HEK293 (cell line): ENCODE measurements at regions not wholly inside any gene's neighbourhood (a gene's known extent, or its start where the extent isn't known, plus 50 kb on each side); places are given as distances from the start of the nearest gene placed in this dataset.

Experiments used
- CTCF ChIA-PET: fragments of 350-600 bp; formaldehyde crosslinking; extraction: SDS; loops from one replicate; lab custom pipeline; 2021; ENCODE audit warnings: antibody characterized with exemption; lab: Yijun Ruan, JAX
- POLR2A ChIA-PET: fragments of 300-600 bp; formaldehyde crosslinking; extraction: SDS; loops from one replicate; lab custom pipeline; 2020; ENCODE audit warnings: antibody characterized with exemption, inconsistent platforms; lab: Yijun Ruan, JAX
- H3K27ac ChIP-seq: fragments of 200-500 bp; sonication (Bioruptor generic); 2 replicates; pipeline ENCODE4 v1.5.1; 2014; ENCODE audit warnings: low read depth, low read length, control low read depth, inconsistent platforms; ENCODE audit errors: extremely low read depth
- H3K36me3 ChIP-seq, 2 experiments: fragments of 200-500 bp in 1 of 2; sonication (Bioruptor generic) in 1 of 2; 1 replicate in 1 of 2; 2 replicates in 1 of 2; pipeline ENCODE4 v1.5.1; 2014 to 2017; ENCODE audit warnings: inconsistent platforms in 2 of 2, low read length in 2 of 2; ENCODE audit not compliant: control insufficient read depth in 2 of 2, insufficient read depth in 1 of 2
- H3K4me1 ChIP-seq: fragments of 200-500 bp; sonication (Bioruptor generic); 2 replicates; pipeline ENCODE4 v1.5.1; 2014; ENCODE audit warnings: mild to moderate bottlenecking, low read length, inconsistent platforms; ENCODE audit not compliant: control insufficient read depth, insufficient read depth
- H3K4me3 ChIP-seq: 2 replicates; pipeline ENCODE4 v1.5.1; 2011; ENCODE audit warnings: low read depth, mild to moderate bottlenecking, control low read depth, low read length, moderate library complexity
- H3K9me3 ChIP-seq: fragments of 200-500 bp; sonication (Bioruptor generic); 2 replicates; pipeline ENCODE4 v1.5.1; 2014; ENCODE audit warnings: low read depth, low read length, inconsistent platforms; ENCODE audit not compliant: control insufficient read depth, insufficient read depth
- BCL11A ChIP-seq: fragments of 450-650 bp; formaldehyde crosslinking; IDR thresholded peaks from 2 replicates; pipeline ENCODE4 v1.5.1; 2016; ENCODE audit warnings: low read depth, missing biosample characterization, missing genetic modification characterization
- GLI4 ChIP-seq: fragments of 450-650 bp; formaldehyde crosslinking; IDR thresholded peaks from 2 replicates; pipeline ENCODE4 v1.5.1; 2016; ENCODE audit warnings: missing biosample characterization, missing genetic modification characterization
- GLIS1 ChIP-seq: fragments of 450-650 bp; formaldehyde crosslinking; IDR thresholded peaks from 2 replicates; pipeline ENCODE4 v1.5.1; 2016; ENCODE audit warnings: missing biosample characterization, missing genetic modification characterization
- OSR2 ChIP-seq: fragments of 450-650 bp; formaldehyde crosslinking; IDR thresholded peaks from 2 replicates; pipeline ENCODE4 v1.5.1; 2016; ENCODE audit warnings: missing biosample characterization, missing genetic modification characterization
- SCRT2 ChIP-seq: fragments of 450-650 bp; formaldehyde crosslinking; IDR thresholded peaks from 2 replicates; pipeline ENCODE4 v1.5.1; 2016; ENCODE audit warnings: missing biosample characterization, missing genetic modification characterization
- SETDB1 ChIP-seq: IDR thresholded peaks from one replicate; pipeline ENCODE4 v1.6.1; 2017; ENCODE audit warnings: mild to moderate bottlenecking, low read length, moderate library complexity, mixed read lengths; ENCODE audit not compliant: insufficient read length
- ZBTB48 ChIP-seq: fragments of 450-650 bp; formaldehyde crosslinking; IDR thresholded peaks from 2 replicates; pipeline ENCODE4 v1.5.1; 2016; ENCODE audit warnings: missing biosample characterization, missing genetic modification characterization
- ZEB2 ChIP-seq: fragments of 450-650 bp; formaldehyde crosslinking; IDR thresholded peaks from 2 replicates; pipeline ENCODE4 v1.5.1; 2016; ENCODE audit warnings: missing biosample characterization, missing genetic modification characterization
- ZFP37 ChIP-seq: fragments of 450-650 bp; formaldehyde crosslinking; IDR thresholded peaks from 2 replicates; pipeline ENCODE4 v1.5.1; 2016; ENCODE audit warnings: missing biosample characterization, missing genetic modification characterization
- ZFP69B ChIP-seq: fragments of 450-650 bp; formaldehyde crosslinking; IDR thresholded peaks from 2 replicates; pipeline ENCODE4 v1.5.1; 2016; ENCODE audit warnings: missing biosample characterization, missing genetic modification characterization
- ZNF10 ChIP-seq: fragments of 450-650 bp; formaldehyde crosslinking; IDR thresholded peaks from 2 replicates; pipeline ENCODE4 v1.5.1; 2017; ENCODE audit warnings: missing biosample characterization, missing genetic modification characterization
- ZNF148 ChIP-seq: fragments of 450-650 bp; formaldehyde crosslinking; IDR thresholded peaks from 2 replicates; pipeline ENCODE4 v1.5.0; 2017; ENCODE audit warnings: missing biosample characterization, missing genetic modification characterization, borderline replicate concordance
- ZNF174 ChIP-seq: fragments of 450-650 bp; formaldehyde crosslinking; IDR thresholded peaks from 2 replicates; pipeline ENCODE4 v1.5.0; 2017; ENCODE audit warnings: missing biosample characterization, mild to moderate bottlenecking, missing genetic modification characterization
- ZNF214 ChIP-seq: fragments of 450-650 bp; formaldehyde crosslinking; IDR thresholded peaks from 2 replicates; pipeline ENCODE4 v1.5.1; 2017; ENCODE audit warnings: missing biosample characterization, mild to moderate bottlenecking, missing genetic modification characterization, borderline replicate concordance
- ZNF223 ChIP-seq: fragments of 450-650 bp; formaldehyde crosslinking; IDR thresholded peaks from 2 replicates; pipeline ENCODE4 v1.5.1; 2016; ENCODE audit warnings: missing biosample characterization, missing genetic modification characterization
- ZNF266 ChIP-seq: fragments of 450-650 bp; formaldehyde crosslinking; IDR thresholded peaks from 2 replicates; pipeline ENCODE4 v1.5.1; 2016; ENCODE audit warnings: missing biosample characterization, missing genetic modification characterization, low read depth
- ZNF398 ChIP-seq: fragments of 450-650 bp; formaldehyde crosslinking; IDR thresholded peaks from 2 replicates; pipeline ENCODE4 v1.5.1; 2017; ENCODE audit warnings: missing biosample characterization, missing genetic modification characterization
- ZNF48 ChIP-seq: fragments of 450-650 bp; formaldehyde crosslinking; IDR thresholded peaks from 2 replicates; pipeline ENCODE4 v1.5.1; 2016; ENCODE audit warnings: missing biosample characterization, missing genetic modification characterization
- ZNF518A ChIP-seq: fragments of 450-650 bp; formaldehyde crosslinking; conservative IDR thresholded peaks from 2 replicates; pipeline ENCODE4 v1.5.1; 2016; ENCODE audit warnings: low read depth, missing biosample characterization, missing genetic modification characterization
- ZNF549 ChIP-seq: fragments of 450-650 bp; IDR thresholded peaks from 2 replicates; pipeline ENCODE4 v1.5.1; 2018; ENCODE audit warnings: missing biosample characterization, missing genetic modification characterization, mild to moderate bottlenecking, inconsistent platforms, moderate library complexity
- ZNF585B ChIP-seq: fragments of 450-650 bp; formaldehyde crosslinking; IDR thresholded peaks from 2 replicates; pipeline ENCODE4 v1.5.1; 2016; ENCODE audit warnings: missing biosample characterization, missing genetic modification characterization
- ZNF596 ChIP-seq: fragments of 450-650 bp; IDR thresholded peaks from 2 replicates; pipeline ENCODE4 v1.5.0; 2018; ENCODE audit warnings: missing biosample characterization, mild to moderate bottlenecking, missing genetic modification characterization, moderate library complexity
- ZNF654 ChIP-seq: fragments of 450-650 bp; formaldehyde crosslinking; IDR thresholded peaks from 2 replicates; pipeline ENCODE4 v1.5.1; 2016; ENCODE audit warnings: low read depth, missing biosample characterization, missing genetic modification characterization
- ZNF658 ChIP-seq: fragments of 450-650 bp; formaldehyde crosslinking; IDR thresholded peaks from 2 replicates; pipeline ENCODE4; 2016; ENCODE audit warnings: missing biosample characterization, missing genetic modification characterization
- ZNF670 ChIP-seq: fragments of 450-650 bp; formaldehyde crosslinking; IDR thresholded peaks from 2 replicates; pipeline ENCODE4 v1.5.1; 2016; ENCODE audit warnings: missing biosample characterization, missing genetic modification characterization, low read depth
- ZNF76 ChIP-seq: fragments of 450-650 bp; formaldehyde crosslinking; IDR thresholded peaks from 2 replicates; pipeline ENCODE4; 2016; ENCODE audit warnings: low read depth, missing biosample characterization, missing genetic modification characterization, borderline replicate concordance

GRCh38 chr20:58081846-58082245, 146.6 kb downstream of the ANKRD60 start:
- Histone ChIP-seq H3K27ac (no peak overlapping the region), H3K9me3 (no peaks in the 10 kb centered on the region), H3K36me3 (no peaks in the 10 kb centered on the region), H3K4me1 (no peaks in the 10 kb centered on the region), H3K4me3 (no peak overlapping the region)
- TF ChIP-seq ZNF76 (tag by site-specific recombination) (no peak), ZNF596 (tag by site-specific recombination) (no peak), ZNF549 (no peak), SCRT2 (no peak), ZNF658 (tag by site-specific recombination) (no peak), ZNF174 (no peak), ZNF654 (tag by site-specific recombination) (no peak), ZNF148 (tag by site-specific recombination) (no peak)
- ChIA-PET CTCF (no interaction called here), POLR2A (no interaction called here)

- CTCF ChIA-PET = interaction anchor here (0.9 kb wide), 1 partner anchor 9 kb away, joined by 6 read pairs; no protein-coding TSS in a partner anchor
- Histone ChIP-seq H3K9me3 (no peaks in the 10 kb centered on the region), H3K36me3 (no peaks in the 10 kb centered on the region), H3K4me1 (no peaks in the 10 kb centered on the region), H3K4me3 (no peak overlapping the region), H3K27ac (no peak overlapping the region)
- POLR2A ChIA-PET = no interaction called here
- TF ChIP-seq ZFP69B (no peak), ZNF518A (tag by site-specific recombination) (no peak), BCL11A (tag by site-specific recombination) (no peak), ZFP37 (tag by site-specific recombination) (no peak), ZNF670 (no peak), GLIS1 (tag by site-specific recombination) (no peak), ZNF10 (tag by site-specific recombination) (no peak), SETDB1 (no peak), OSR2 (tag by site-specific recombination) (no peak), ZNF398 (tag by site-specific recombination) (no peak), ZNF223 (tag by site-specific recombination) (no peak), ZNF585B (tag by site-specific recombination) (no peak), ZBTB48 (tag by site-specific recombination) (no peak), ZNF214 (tag by site-specific recombination) (no peak), GLI4 (tag by site-specific recombination) (no peak), ZNF266 (tag by site-specific recombination) (no peak), ZEB2 (tag by site-specific recombination) (no peak), ZNF48 (no peak)
Observed at GRCh38 chr20:58078741-58079522, 149.5 kb downstream of the ANKRD60 start.
